ENCODE measurements at regions not wholly inside any gene's neighbourhood (a gene's known extent, or its start where the extent isn't known, plus 50 kb on each side); places are given as distances from the start of the nearest gene placed in this dataset.

GRCh38 chr6:93567164-93567563 lies 147.8 kb upstream of the EPHA7 start:
- TF ChIP-seq CTCF (IDR thresholded peaks at IDR 0.05; ENCODE audit: low read depth, low read length) = no peak
- no peak for TF ChIP-seq EZH2phosphoT487 (IDR thresholded peaks at IDR 0.05; ENCODE audit: low read depth)

Data from OCI-LY3 (cell line).